ENCODE measurements at regions not wholly inside any gene's neighbourhood (a gene's known extent, or its start where the extent isn't known, plus 50 kb on each side); places are given as distances from the start of the nearest gene placed in this dataset.
"Not testable (repeated sequence)": the region's sequence is repeated elsewhere in the genome, so short reads cannot be mapped to it uniquely, and the experiment has no call there.

DNA sequence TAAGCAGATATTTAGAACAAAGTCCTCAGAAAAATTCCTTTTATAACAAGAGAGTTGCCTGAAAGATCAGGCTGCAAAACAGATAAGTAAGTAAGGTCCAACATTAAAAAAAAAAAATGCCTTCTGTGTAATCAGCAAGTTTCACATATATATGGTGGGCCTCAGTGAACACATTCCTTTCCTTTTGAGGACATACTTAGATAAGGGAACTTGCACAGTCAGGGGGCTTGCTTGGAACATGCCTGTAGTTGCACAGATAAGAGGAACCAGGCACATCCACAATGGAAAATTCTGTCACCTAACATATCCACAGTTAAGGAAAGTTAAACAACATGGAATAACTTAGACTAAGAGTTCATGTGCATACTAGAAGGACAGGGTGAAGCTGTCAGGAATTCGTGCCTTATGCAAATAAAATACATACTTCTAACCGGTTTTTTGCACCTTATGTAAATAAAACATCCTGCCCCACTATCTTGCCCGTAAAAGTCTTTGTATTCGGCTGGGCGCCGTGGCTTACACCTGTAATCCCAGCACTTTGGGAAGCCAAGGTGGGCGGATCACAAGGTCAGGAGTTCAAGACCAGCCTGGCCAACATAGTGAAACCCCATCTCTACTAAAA is 257.3 kb downstream of the ZNF33B start:
- TF ChIP-seq, protein P1, sequence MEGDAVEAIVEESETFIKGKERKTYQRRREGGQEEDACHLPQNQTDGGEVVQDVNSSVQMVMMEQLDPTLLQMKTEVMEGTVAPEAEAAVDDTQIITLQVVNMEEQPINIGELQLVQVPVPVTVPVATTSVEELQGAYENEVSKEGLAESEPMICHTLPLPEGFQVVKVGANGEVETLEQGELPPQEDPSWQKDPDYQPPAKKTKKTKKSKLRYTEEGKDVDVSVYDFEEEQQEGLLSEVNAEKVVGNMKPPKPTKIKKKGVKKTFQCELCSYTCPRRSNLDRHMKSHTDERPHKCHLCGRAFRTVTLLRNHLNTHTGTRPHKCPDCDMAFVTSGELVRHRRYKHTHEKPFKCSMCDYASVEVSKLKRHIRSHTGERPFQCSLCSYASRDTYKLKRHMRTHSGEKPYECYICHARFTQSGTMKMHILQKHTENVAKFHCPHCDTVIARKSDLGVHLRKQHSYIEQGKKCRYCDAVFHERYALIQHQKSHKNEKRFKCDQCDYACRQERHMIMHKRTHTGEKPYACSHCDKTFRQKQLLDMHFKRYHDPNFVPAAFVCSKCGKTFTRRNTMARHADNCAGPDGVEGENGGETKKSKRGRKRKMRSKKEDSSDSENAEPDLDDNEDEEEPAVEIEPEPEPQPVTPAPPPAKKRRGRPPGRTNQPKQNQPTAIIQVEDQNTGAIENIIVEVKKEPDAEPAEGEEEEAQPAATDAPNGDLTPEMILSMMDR (IDR thresholded peaks at IDR 0.05): no peak
- no peak overlapping the region for H3K4me3 ChIP-seq
- DNase-seq (ENCODE audit: low spot score): no peak
- H3K27ac ChIP-seq: no peak overlapping the region

DNA sequence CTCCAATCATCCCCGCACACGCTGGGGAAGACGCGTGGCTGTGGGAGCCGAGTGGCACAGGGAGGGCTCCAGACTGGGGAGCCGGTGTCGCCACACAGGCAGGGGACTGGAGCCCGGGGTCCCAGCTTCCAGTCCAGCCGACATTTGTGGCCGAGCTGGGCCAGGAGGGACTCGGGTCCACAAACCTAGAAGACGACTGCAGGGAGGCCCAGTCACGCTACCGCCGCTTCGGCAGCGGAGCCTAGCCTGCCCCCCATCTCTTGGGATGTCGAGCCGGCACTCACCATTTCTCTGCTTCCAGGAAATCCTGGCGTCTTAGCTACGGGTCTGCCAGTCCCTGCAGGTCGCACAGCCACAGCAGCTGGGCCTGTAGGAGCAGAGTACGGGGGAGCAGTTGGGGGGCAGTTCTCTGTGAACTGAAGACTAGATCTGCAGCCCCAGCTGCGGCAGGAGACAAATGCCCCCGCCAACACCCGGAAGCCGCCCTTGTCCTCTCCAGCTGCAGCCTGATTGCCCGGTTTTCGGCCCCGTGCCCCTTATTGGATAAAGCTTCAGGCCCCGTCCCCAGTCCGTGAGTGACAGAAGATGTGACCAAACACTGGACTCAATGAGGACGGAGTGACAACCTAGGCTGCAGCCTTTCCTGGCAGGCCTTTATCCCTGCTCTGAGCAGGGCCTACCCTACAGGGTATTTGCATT is 270.7 kb downstream of the ZNF33B start:
- Histone ChIP-seq H3K4me3 (peak overlapping the region; percentile 66), H3K27ac (no peak overlapping the region)
- peak; percentile 78 for DNase-seq (ENCODE audit: low spot score)

DNA sequence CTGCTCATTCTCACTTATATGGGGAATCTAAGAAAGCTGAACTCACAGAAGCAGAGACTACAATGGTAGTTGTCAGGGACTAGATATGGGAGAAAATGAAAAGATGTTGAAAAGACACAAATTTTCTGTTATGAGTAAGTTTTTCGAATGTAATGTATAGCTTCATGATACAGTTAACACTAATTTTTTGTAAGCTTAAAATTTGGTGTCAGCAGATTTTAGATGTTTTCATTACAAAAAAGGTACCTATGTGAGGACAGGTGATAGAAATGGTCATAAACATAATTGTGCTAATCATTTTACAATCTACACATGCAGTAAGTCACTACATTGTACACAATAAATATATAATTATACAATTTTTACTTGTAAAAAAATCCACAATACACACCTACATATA is 286.6 kb downstream of the ZNF33B start:
- TF ChIP-seq, protein P1 (IDR thresholded peaks at IDR 0.05): no peak
- DNase-seq (ENCODE audit: low spot score): no peak
- H3K4me3 ChIP-seq: no peak overlapping the region
- no peak overlapping the region for H3K27ac ChIP-seq

More for the DNA sequence above, 270.7 kb downstream of the ZNF33B start:
- TF ChIP-seq, protein P1 (IDR thresholded peaks at IDR 0.05): no peak

DNA sequence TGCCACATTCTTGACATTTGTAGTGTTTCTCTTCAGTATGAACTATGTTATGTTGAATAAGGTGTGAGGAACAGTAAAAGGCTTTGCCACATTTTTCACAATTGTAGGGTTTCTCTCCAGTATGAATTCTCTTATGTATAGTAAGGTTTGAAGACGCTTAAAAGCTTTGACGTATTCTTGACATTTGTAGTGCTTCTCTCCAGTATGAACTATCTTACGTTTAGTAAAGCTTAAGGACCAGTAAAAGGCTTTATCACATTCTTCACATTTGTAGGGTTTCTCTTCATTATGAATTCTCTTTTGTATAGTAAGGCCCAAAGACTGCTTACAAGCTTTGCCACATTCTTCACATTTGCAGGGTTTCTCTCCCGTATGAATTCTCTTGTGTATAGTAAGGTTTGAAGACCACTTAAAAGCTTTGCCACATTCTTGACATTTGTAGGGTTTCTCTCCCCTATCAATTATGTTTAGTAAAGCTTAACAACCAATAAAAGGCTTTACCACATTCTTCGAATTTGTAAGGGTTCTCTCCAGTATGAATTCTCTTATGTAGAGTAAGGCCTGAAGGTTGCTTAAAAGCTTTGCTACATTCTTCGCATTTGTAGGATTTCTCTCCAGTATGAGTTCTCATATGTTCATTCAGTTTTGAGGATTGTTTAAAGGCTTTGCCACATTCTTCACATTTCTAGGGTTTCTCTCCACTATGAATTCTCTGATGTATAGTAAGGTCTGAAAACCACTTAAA is 301.6 kb downstream of the ZNF33B start:
- not testable (repeated sequence) for H3K4me3 ChIP-seq; H3K27ac ChIP-seq; DNase-seq (ENCODE audit: low spot score)

DNA sequence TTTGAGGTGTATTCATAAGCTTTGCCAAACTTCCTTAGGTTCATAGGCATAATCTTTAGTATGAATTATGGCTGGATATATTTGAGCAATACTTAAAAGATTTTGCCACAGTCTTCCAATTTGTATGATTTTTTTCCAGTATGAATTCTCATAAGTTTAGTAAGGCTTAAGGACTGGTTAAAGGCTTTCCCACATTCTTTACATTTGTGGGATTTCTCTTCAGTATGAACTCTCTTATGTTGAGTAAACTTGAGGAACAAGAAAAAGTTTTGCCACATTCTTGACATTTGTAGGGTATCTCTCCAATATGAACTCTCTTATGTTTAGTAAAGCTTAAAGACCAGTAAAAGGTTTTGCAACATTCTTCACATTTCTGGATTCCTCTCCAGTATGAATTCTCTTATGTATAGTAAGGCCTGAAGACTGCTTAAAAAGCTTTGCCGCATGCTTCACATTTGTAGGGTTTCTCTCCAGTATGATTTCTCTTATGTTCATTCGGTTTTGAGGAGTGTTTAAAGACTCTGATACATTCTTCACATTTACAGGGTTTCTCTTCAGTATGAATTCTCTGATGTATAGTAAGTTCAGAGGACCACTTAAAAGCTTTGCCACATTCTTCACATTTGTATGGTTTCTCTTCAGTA is 302.6 kb downstream of the ZNF33B start:
- DNase-seq (ENCODE audit: low spot score); H3K4me3 ChIP-seq; H3K27ac ChIP-seq: not testable (repeated sequence)

DNA sequence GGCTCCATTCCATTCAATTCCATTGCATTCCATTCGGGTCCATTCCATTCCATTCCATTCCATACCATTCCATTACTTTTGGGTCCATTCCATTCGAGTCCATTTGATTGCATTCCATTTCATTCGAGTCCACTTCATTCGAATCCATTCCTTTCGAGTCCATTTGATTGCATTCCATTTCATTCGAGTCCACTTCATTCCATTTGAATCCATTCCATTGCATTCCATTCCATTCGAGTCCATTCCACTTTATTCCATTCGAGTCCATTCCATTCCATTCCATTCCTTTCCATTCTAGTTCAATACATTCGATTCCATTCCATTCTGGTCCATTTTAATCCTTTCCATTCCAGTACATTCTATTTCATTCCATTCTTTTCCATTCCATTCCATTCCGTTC is 334.0 kb downstream of the ZNF33B start:
- DNase-seq (ENCODE audit: low spot score): no peak
- no peak overlapping the region for H3K27ac ChIP-seq
- TF ChIP-seq, protein P1 (IDR thresholded peaks at IDR 0.05): no peak
- no peak overlapping the region for H3K4me3 ChIP-seq

DNA sequence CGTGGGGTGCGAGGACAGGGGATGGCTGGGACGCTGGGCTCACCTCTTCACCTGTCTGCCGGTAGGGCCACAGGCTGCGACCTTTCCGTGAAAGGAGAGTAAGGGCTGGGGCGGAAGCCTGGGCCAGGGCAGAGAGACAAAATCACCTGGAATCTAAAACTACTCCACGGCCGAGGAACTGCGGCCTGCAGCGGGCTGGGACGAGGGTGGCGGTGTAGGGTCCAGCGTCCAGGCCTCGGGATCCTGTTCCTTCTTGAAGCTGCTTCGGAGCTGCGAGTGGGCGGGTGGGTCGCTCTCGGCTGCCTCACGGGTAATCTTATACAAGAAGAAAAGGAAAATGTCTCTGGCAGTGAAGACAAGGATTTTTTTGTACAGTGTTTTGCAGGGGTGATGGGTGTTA is 356.5 kb downstream of the ZNF33B start:
- DNase-seq (ENCODE audit: low spot score); H3K4me3 ChIP-seq; H3K27ac ChIP-seq: not testable (repeated sequence)

DNA sequence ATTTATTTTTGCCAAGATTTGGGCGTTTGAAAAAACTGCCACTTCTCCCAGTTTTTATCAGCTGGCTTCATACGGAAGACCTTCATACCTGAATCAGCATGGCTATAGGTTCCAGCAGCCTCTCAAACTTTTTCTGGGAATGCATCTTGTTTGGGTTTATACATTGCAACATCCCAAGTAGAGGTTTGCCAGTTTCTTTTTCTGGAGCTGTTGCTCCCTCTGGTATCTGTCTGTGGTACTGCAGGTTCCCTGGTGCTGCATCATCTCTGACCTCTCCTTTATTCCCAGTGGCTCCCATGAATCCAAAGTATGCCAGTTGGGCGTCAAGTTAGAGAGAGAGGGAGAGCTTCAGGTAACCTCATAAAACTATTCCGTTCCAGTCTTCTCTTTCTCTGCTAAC is 368.6 kb downstream of the ZNF33B start:
- H3K27ac ChIP-seq; DNase-seq (ENCODE audit: low spot score); H3K4me3 ChIP-seq: not testable (repeated sequence)

DNA sequence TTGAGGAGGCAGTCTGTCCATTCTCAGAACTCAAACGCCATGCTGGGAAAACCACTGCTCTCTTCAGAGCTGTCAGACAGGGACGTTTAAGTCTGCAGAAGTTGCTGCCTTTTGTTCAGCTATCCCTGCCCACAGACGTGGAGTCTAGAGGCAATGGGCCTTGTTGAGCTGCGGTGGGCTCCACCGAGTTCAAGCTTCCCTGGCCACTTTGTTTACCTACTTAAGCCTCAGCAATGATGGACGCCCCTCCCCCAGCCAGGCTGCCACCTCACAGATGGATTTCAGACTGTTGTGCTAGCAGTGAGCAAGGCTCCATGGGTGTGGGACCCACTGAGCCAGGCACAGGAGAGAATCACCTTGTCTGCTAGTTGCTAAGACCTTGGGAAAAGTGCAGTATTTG is 375.1 kb downstream of the ZNF33B start:
- H3K27ac ChIP-seq; H3K4me3 ChIP-seq; DNase-seq (ENCODE audit: low spot score): not testable (repeated sequence)

DNA sequence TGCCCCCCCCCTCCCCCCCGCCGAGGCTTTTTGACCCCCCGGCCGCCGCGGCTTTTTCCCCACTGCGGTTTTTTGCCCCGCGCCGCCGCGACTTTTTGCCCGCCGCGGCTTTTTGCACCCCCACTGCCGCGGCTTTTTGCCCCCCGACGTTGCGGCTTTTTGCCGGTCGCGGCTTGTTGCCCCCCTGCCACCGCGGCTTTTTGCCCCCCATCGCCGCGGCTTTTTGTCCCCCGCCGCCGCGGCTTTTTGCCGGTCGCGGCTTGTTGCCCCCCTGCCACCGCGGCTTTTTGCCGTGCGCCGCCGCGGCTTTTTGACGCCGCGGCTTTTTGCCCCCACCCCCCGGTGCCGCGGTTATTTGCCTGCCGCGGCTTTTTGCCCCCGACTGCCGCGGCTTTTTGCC is 395.4 kb downstream of the ZNF33B start:
- not testable (repeated sequence) for H3K4me3 ChIP-seq; DNase-seq (ENCODE audit: low spot score); H3K27ac ChIP-seq

Measured in coronary artery (tissue), 2 donors.